Smooth muscle cell (in vitro differentiated cells): ENCODE measurements at regions not wholly inside any gene's neighbourhood (a gene's known extent, or its start where the extent isn't known, plus 50 kb on each side); places are given as distances from the start of the nearest gene placed in this dataset.

Source experiments
- DNase-seq: peaks from one replicate; lab custom pipeline; 2025; ENCODE audit not compliant: unreplicated experiment; lab: John Stamatoyannopoulos, UW
- H2AFZ ChIP-seq: fragments of 200-600 bp; sonication (generic); 2 replicates; pipeline ENCODE4 v1.6.0; 2016; ENCODE audit warnings: antibody characterized with exemption, low read depth, mild to moderate bottlenecking
- H3F3A ChIP-seq: fragments of 200-600 bp; sonication (generic); 2 replicates; pipeline ENCODE4 v1.6.0; 2017; ENCODE audit warnings: antibody characterized with exemption, low read depth
- H3K27ac ChIP-seq: fragments of 200-600 bp; sonication (generic); 2 replicates; pipeline ENCODE4 v1.5.1; 2016; ENCODE audit warnings: low read depth, mild to moderate bottlenecking
- H3K27me3 ChIP-seq: fragments of 200-600 bp; sonication (generic); 2 replicates; pipeline ENCODE4 v1.6.1; 2016; ENCODE audit warnings: low read depth, mild to moderate bottlenecking
- H3K36me3 ChIP-seq: fragments of 200-600 bp; sonication (generic); 2 replicates; pipeline ENCODE4 v1.5.1; 2016; ENCODE audit warnings: low read depth
- H3K4me1 ChIP-seq: fragments of 200-600 bp; sonication (generic); 2 replicates; pipeline ENCODE4 v1.5.1; 2016; ENCODE audit warnings: low read depth
- H3K4me2 ChIP-seq: fragments of 200-600 bp; sonication (generic); 2 replicates; pipeline ENCODE4 v1.6.0; 2016; ENCODE audit warnings: mild to moderate bottlenecking
- H3K4me3 ChIP-seq: fragments of 200-600 bp; sonication (generic); 2 replicates; pipeline ENCODE4 v1.5.1; 2016; ENCODE audit warnings: mild to moderate bottlenecking
- H3K79me2 ChIP-seq: fragments of 200-600 bp; sonication (generic); 2 replicates; pipeline ENCODE4 v1.6.0; 2016; ENCODE audit warnings: low read depth, mild to moderate bottlenecking
- H3K9ac ChIP-seq: fragments of 200-600 bp; sonication (generic); 2 replicates; pipeline ENCODE4 v1.6.0; 2016; ENCODE audit warnings: low read depth
- H3K9me3 ChIP-seq: fragments of 200-600 bp; sonication (generic); replicated peaks from 2 replicates; pipeline ENCODE4 v1.5.1; 2016; ENCODE audit warnings: low read depth
- H4K20me1 ChIP-seq: fragments of 200-600 bp; sonication (generic); 2 replicates; pipeline ENCODE4 v1.6.0; 2016; ENCODE audit warnings: low read depth
- WGBS: methylation state at CpG from one replicate; pipeline ENCODE4 v1.1.7; 2016; ENCODE audit warnings: low lambda C conversion rate; 5-methylcytosine and 5-hydroxymethylcytosine counted together
- TF ChIP-seq, protein P1 (sequence below): fragments of 200-600 bp; sonication (generic); IDR thresholded peaks from 2 replicates; pipeline ENCODE4 v1.5.1; 2017; ENCODE audit warnings: borderline replicate concordance, mild to moderate bottlenecking, antibody characterized with exemption; ENCODE audit not compliant: insufficient read depth, poor library complexity, severe bottlenecking

GRCh38 chr2:239890206-239890746, 134.9 kb downstream of the NDUFA10 start:
- H3K36me3 ChIP-seq, result no peaks in the 10 kb centered on the region
- no peaks in the 10 kb centered on the region for H3K4me1 ChIP-seq
- DNase-seq, result no peak
- no peak overlapping the region for H3K4me3 ChIP-seq
- H3K27ac ChIP-seq, result no peak overlapping the region
- TF ChIP-seq, protein P1, sequence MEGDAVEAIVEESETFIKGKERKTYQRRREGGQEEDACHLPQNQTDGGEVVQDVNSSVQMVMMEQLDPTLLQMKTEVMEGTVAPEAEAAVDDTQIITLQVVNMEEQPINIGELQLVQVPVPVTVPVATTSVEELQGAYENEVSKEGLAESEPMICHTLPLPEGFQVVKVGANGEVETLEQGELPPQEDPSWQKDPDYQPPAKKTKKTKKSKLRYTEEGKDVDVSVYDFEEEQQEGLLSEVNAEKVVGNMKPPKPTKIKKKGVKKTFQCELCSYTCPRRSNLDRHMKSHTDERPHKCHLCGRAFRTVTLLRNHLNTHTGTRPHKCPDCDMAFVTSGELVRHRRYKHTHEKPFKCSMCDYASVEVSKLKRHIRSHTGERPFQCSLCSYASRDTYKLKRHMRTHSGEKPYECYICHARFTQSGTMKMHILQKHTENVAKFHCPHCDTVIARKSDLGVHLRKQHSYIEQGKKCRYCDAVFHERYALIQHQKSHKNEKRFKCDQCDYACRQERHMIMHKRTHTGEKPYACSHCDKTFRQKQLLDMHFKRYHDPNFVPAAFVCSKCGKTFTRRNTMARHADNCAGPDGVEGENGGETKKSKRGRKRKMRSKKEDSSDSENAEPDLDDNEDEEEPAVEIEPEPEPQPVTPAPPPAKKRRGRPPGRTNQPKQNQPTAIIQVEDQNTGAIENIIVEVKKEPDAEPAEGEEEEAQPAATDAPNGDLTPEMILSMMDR, result no peak
- H3K79me2 ChIP-seq, result no peaks in the 10 kb centered on the region
- 80% methylated on average over 9 of the region's 9 CpGs for WGBS
- H3K9me3 ChIP-seq, result peaks cover 2% of the 10 kb centered on the region
- no peaks in the 10 kb centered on the region for H3F3A ChIP-seq
- H2AFZ ChIP-seq, result no peak overlapping the region
- H3K4me2 ChIP-seq, result no peak overlapping the region
- peaks cover 12% of the 10 kb centered on the region for H3K27me3 ChIP-seq
- no peak overlapping the region for H3K9ac ChIP-seq
- H4K20me1 ChIP-seq, result no peaks in the 10 kb centered on the region

GRCh38 chr2:239889641-239890121, 135.5 kb downstream of the NDUFA10 start:
- no peak overlapping the region for H3K9ac ChIP-seq
- H3K4me2 ChIP-seq, result no peak overlapping the region
- H3K27ac ChIP-seq, result no peak overlapping the region
- peaks cover 6% of the 10 kb centered on the region for H3K9me3 ChIP-seq
- no peak overlapping the region for H3K4me3 ChIP-seq
- no peaks in the 10 kb centered on the region for H3K79me2 ChIP-seq
- DNase-seq, result no peak
- no peaks in the 10 kb centered on the region for H4K20me1 ChIP-seq
- no peak overlapping the region for H2AFZ ChIP-seq
- no peaks in the 10 kb centered on the region for H3K4me1 ChIP-seq
- no peaks in the 10 kb centered on the region for H3F3A ChIP-seq
- H3K27me3 ChIP-seq, result peaks cover 7% of the 10 kb centered on the region
- TF ChIP-seq, protein P1, result no peak
- 88% methylated on average over 9 of the region's 9 CpGs for WGBS
- H3K36me3 ChIP-seq, result no peaks in the 10 kb centered on the region

GRCh38 chr2:239887604-239888003, 137.5 kb downstream of the NDUFA10 start:
- Histone ChIP-seq H3K36me3 (no peaks in the 10 kb centered on the region), H3F3A (no peaks in the 10 kb centered on the region), H3K4me3 (no peak overlapping the region), H3K27me3 (no peaks in the 10 kb centered on the region), H3K4me2 (no peak overlapping the region), H3K9ac (no peak overlapping the region), H3K9me3 (peaks cover 14% of the 10 kb centered on the region), H2AFZ (no peak overlapping the region), H3K4me1 (no peaks in the 10 kb centered on the region), H4K20me1 (no peaks in the 10 kb centered on the region), H3K79me2 (no peaks in the 10 kb centered on the region), H3K27ac (no peak overlapping the region)
- TF ChIP-seq, protein P1, result no peak
- no peak for DNase-seq
- WGBS, result 93% methylated on average over 2 of the region's 2 CpGs

GRCh38 chr2:239886781-239887180, 138.4 kb downstream of the NDUFA10 start:
- Histone ChIP-seq H3K9me3 (peaks cover 14% of the 10 kb centered on the region), H3K27ac (no peak overlapping the region), H3K4me3 (no peak overlapping the region), H2AFZ (no peak overlapping the region), H3F3A (no peaks in the 10 kb centered on the region), H3K4me1 (no peaks in the 10 kb centered on the region), H3K79me2 (no peaks in the 10 kb centered on the region), H3K9ac (no peak overlapping the region), H3K27me3 (no peaks in the 10 kb centered on the region), H3K4me2 (no peak overlapping the region), H3K36me3 (no peaks in the 10 kb centered on the region), H4K20me1 (no peaks in the 10 kb centered on the region)
- no peak for DNase-seq
- TF ChIP-seq, protein P1, result no peak
